CD4-positive, CD25-positive, alpha-beta regulatory T cell (primary cell): ENCODE measurements at regions not wholly inside any gene's neighbourhood (a gene's known extent, or its start where the extent isn't known, plus 50 kb on each side); places are given as distances from the start of the nearest gene placed in this dataset.
"Not testable (repeated sequence)": the region's sequence is repeated elsewhere in the genome, so short reads cannot be mapped to it uniquely, and the experiment has no call there.

Experiments used
- ATAC-seq, 2 donors: fragments of 150-1000 bp; cut with Tn5 transposase; one replicate each; pipeline ENCODE4 v1.10.0; 2021; ENCODE audit warnings: low read depth in 2 of 2, moderate number of reproducible peaks in 2 of 2, moderate library complexity in 1 of 2
- DNase-seq, 3 donors: peaks; one replicate each; pipeline versions ENCODE4 v3.0.0 to v3.0.0-alpha.2; 2012 to 2022; ENCODE audit warnings: mixed read lengths in 1 of 3
- H3K27ac ChIP-seq: one replicate; pipeline ENCODE4 v1.7.0; 2013; ENCODE audit warnings: mild to moderate bottlenecking, low read length; ENCODE audit not compliant: insufficient read depth, poor library complexity, severe bottlenecking
- H3K27me3 ChIP-seq: one replicate; pipeline ENCODE4 v1.7.0; 2013; ENCODE audit warnings: low read length; ENCODE audit not compliant: control insufficient read depth, insufficient read depth
- H3K36me3 ChIP-seq: one replicate; pipeline ENCODE4 v1.7.0; 2013; ENCODE audit warnings: mild to moderate bottlenecking, low read length, moderate library complexity; ENCODE audit not compliant: control insufficient read depth, insufficient read depth
- H3K4me1 ChIP-seq: 2 replicates; pipeline ENCODE4 v1.7.0; 2013; ENCODE audit warnings: mild to moderate bottlenecking, low read length; ENCODE audit not compliant: insufficient read depth, control insufficient read depth, poor library complexity, severe bottlenecking
- H3K4me3 ChIP-seq: one replicate; pipeline ENCODE4 v1.7.0; 2013; ENCODE audit warnings: low read depth, mild to moderate bottlenecking, low read length, moderate library complexity
- H3K9me3 ChIP-seq, 2 experiments: 1 replicate in 1 of 2; 2 replicates in 1 of 2; pipeline ENCODE4 v1.7.0; 2013; ENCODE audit warnings: low read length in 2 of 2, mild to moderate bottlenecking in 1 of 2, moderate library complexity in 1 of 2; ENCODE audit not compliant: control insufficient read depth in 2 of 2
- H3K27ac Mint-ChIP-seq, 3 donors: one replicate each; pipeline ENCODE4 v1.8.0; 2020 to 2022; ENCODE audit warnings: mild to moderate bottlenecking in 3 of 3, mixed read lengths in 3 of 3, moderate library complexity in 2 of 3
- H3K27me3 Mint-ChIP-seq: one replicate; pipeline ENCODE4 v1.8.0; 2022; ENCODE audit warnings: mild to moderate bottlenecking, mixed read lengths
- H3K36me3 Mint-ChIP-seq: one replicate; pipeline ENCODE4 v1.8.0; 2020; ENCODE audit warnings: mixed read lengths
- H3K4me1 Mint-ChIP-seq, 4 donors: one replicate each; pipeline ENCODE4 v1.8.0; 2020 to 2022; ENCODE audit warnings: mixed read lengths in 4 of 4, mild to moderate bottlenecking in 1 of 4
- H3K4me3 Mint-ChIP-seq, 4 donors: one replicate each; pipeline ENCODE4 v1.8.0; 2020 to 2022; ENCODE audit warnings: mild to moderate bottlenecking in 4 of 4, mixed read lengths in 4 of 4, moderate library complexity in 3 of 4
- H3K9me3 Mint-ChIP-seq, 7 donors: one replicate each; pipeline ENCODE4 v1.8.0; 2020 to 2022; ENCODE audit warnings: mixed read lengths in 7 of 7, mild to moderate bottlenecking in 3 of 7, moderate library complexity in 2 of 7

- ATAC-seq, H3K4me1 Mint-ChIP-seq, H3K4me1 ChIP-seq, H3K36me3 ChIP-seq, H3K27ac ChIP-seq, DNase-seq, H3K9me3 ChIP-seq, H3K4me3 Mint-ChIP-seq, H3K27ac Mint-ChIP-seq, H3K27me3 ChIP-seq, H3K27me3 Mint-ChIP-seq, H3K36me3 Mint-ChIP-seq, H3K4me3 ChIP-seq: not testable (repeated sequence)
- peaks cover 0 to 14% (median 2%) of the 10 kb centered on the region in 7 donors for H3K9me3 Mint-ChIP-seq
These were observed 128.6 kb downstream of the ACTR3 start for GRCh38 chr2:114018464-114018863.

- H3K36me3 ChIP-seq: no peaks in the 10 kb centered on the region
- DNase-seq (no peak), ATAC-seq (no peak)
- H3K27ac ChIP-seq: no peak overlapping the region
- H3K27me3 Mint-ChIP-seq: no peaks in the 10 kb centered on the region
- H3K36me3 Mint-ChIP-seq: no peaks in the 10 kb centered on the region
- H3K27ac Mint-ChIP-seq: no peak overlapping the region
- no peaks in the 10 kb centered on the region for H3K4me1 Mint-ChIP-seq
- H3K9me3 Mint-ChIP-seq: peaks cover 0 to 12% (median 2%) of the 10 kb centered on the region in 7 donors
- peaks cover 3% of the 10 kb centered on the region for H3K27me3 ChIP-seq
- H3K9me3 ChIP-seq: no peaks in the 10 kb centered on the region
- H3K4me3 Mint-ChIP-seq: no peak overlapping the region
- no peaks in the 10 kb centered on the region for H3K4me1 ChIP-seq
- no peak overlapping the region for H3K4me3 ChIP-seq
These were observed 130.8 kb downstream of the ACTR3 start for GRCh38 chr2:114020668-114021067.

- ATAC-seq: no peak
- Histone ChIP-seq H3K4me1 (no peaks in the 10 kb centered on the region), H3K27me3 (peaks cover 3% of the 10 kb centered on the region), H3K4me3 (no peak overlapping the region), H3K9me3 (no peaks in the 10 kb centered on the region), H3K36me3 (no peaks in the 10 kb centered on the region), H3K27ac (no peak overlapping the region)
- peaks cover 0 to 9% (median 2%) of the 10 kb centered on the region in 7 donors for H3K9me3 Mint-ChIP-seq
- no peak overlapping the region for H3K27ac Mint-ChIP-seq
- no peaks in the 10 kb centered on the region for H3K27me3 Mint-ChIP-seq
- no peaks in the 10 kb centered on the region for H3K4me1 Mint-ChIP-seq
- DNase-seq: no peak
- H3K4me3 Mint-ChIP-seq: no peak overlapping the region
- H3K36me3 Mint-ChIP-seq: no peaks in the 10 kb centered on the region
These were observed 132.6 kb downstream of the ACTR3 start for GRCh38 chr2:114022360-114023085.

- Histone ChIP-seq H3K4me1 (no peaks in the 10 kb centered on the region), H3K27ac (no peak overlapping the region), H3K36me3 (no peaks in the 10 kb centered on the region), H3K9me3 (peaks cover 0 to 5% of the 10 kb centered on the region in 2 experiments), H3K27me3 (peaks cover 7% of the 10 kb centered on the region), H3K4me3 (no peak overlapping the region)
- peaks cover 0 to 13% (median 3%) of the 10 kb centered on the region in 7 donors for H3K9me3 Mint-ChIP-seq
- no peak overlapping the region for H3K27ac Mint-ChIP-seq
- peaks cover 5% of the 10 kb centered on the region for H3K27me3 Mint-ChIP-seq
- no peaks in the 10 kb centered on the region for H3K4me1 Mint-ChIP-seq
- no peak for ATAC-seq
- no peaks in the 10 kb centered on the region for H3K36me3 Mint-ChIP-seq
- H3K4me3 Mint-ChIP-seq: no peak overlapping the region
- DNase-seq: no peak
These were observed 134.4 kb downstream of the ACTR3 start for GRCh38 chr2:114024326-114024725.

GRCh38 chr2:114025030-114025429, 135.1 kb downstream of the ACTR3 start:
- Mint-ChIP-seq H3K36me3 (no peaks in the 10 kb centered on the region), H3K27me3 (peaks cover 5% of the 10 kb centered on the region), H3K4me1 (no peaks in the 10 kb centered on the region), H3K27ac (no peak overlapping the region), H3K4me3 (no peak overlapping the region), H3K9me3 (peaks cover 0 to 13% (median 3%) of the 10 kb centered on the region in 7 donors)
- no peaks in the 10 kb centered on the region for H3K36me3 ChIP-seq
- H3K4me3 ChIP-seq: no peak overlapping the region
- peaks cover 0 to 5% of the 10 kb centered on the region in 2 experiments for H3K9me3 ChIP-seq
- H3K27me3 ChIP-seq: peaks cover 7% of the 10 kb centered on the region
- H3K4me1 ChIP-seq: no peaks in the 10 kb centered on the region
- ATAC-seq: no peak
- no peak for DNase-seq
- no peak overlapping the region for H3K27ac ChIP-seq

GRCh38 chr2:114027437-114027836, 137.5 kb downstream of the ACTR3 start:
- H3K9me3 Mint-ChIP-seq: peaks cover 0 to 4% (median 1%) of the 10 kb centered on the region in 7 donors
- H3K27me3 Mint-ChIP-seq: peaks cover 13% of the 10 kb centered on the region
- ATAC-seq (no peak), DNase-seq (no peak)
- H3K27ac Mint-ChIP-seq: no peak overlapping the region
- Histone ChIP-seq H3K27me3 (peaks cover 7% of the 10 kb centered on the region), H3K27ac (no peak overlapping the region), H3K4me1 (no peaks in the 10 kb centered on the region), H3K4me3 (no peak overlapping the region), H3K36me3 (no peaks in the 10 kb centered on the region), H3K9me3 (peaks cover 0 to 5% of the 10 kb centered on the region in 2 experiments)
- no peak overlapping the region for H3K4me3 Mint-ChIP-seq
- H3K4me1 Mint-ChIP-seq: no peaks in the 10 kb centered on the region
- no peaks in the 10 kb centered on the region for H3K36me3 Mint-ChIP-seq

GRCh38 chr2:114031605-114032505, 142.0 kb downstream of the ACTR3 start:
- no peak for DNase-seq
- Mint-ChIP-seq H3K9me3 (peaks cover 0 to 4% (median 1%) of the 10 kb centered on the region in 7 donors), H3K4me1 (no peaks in the 10 kb centered on the region), H3K36me3 (no peaks in the 10 kb centered on the region), H3K4me3 (no peak overlapping the region), H3K27me3 (peaks cover 17% of the 10 kb centered on the region), H3K27ac (no peak overlapping the region)
- Histone ChIP-seq H3K27me3 (peaks cover 7% of the 10 kb centered on the region), H3K36me3 (no peaks in the 10 kb centered on the region), H3K4me3 (no peak overlapping the region), H3K4me1 (no peaks in the 10 kb centered on the region), H3K27ac (no peak overlapping the region), H3K9me3 (peaks cover 0 to 5% of the 10 kb centered on the region in 2 experiments)
- no peak for ATAC-seq
